ENCODE measurements at regions not wholly inside any gene's neighbourhood (a gene's known extent, or its start where the extent isn't known, plus 50 kb on each side); places are given as distances from the start of the nearest gene placed in this dataset.
"Not testable (repeated sequence)": the region's sequence is repeated elsewhere in the genome, so short reads cannot be mapped to it uniquely, and the experiment has no call there.

DNA sequence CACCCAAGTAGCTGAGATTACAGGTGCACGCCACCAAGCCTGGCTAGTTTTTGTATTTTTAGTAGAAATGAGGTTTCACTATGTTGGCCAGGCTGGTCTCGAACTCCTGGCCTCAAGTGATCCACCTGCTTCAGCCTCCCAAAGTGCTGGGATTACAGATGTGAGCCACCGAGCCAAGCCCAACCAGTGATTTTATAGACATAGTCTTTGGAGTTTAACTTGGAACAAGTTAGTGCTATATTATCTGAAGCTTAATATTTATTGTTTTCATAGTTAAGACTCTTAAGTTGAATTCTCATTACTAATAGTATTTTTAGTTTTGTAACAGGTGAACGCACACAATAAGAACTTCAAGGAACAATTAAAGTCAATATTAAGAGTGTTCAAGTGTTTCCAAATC, 122.1 kb downstream of the SPAG6 start:
- DNase-seq (ENCODE audit: low spot score): not testable (repeated sequence)

DNA sequence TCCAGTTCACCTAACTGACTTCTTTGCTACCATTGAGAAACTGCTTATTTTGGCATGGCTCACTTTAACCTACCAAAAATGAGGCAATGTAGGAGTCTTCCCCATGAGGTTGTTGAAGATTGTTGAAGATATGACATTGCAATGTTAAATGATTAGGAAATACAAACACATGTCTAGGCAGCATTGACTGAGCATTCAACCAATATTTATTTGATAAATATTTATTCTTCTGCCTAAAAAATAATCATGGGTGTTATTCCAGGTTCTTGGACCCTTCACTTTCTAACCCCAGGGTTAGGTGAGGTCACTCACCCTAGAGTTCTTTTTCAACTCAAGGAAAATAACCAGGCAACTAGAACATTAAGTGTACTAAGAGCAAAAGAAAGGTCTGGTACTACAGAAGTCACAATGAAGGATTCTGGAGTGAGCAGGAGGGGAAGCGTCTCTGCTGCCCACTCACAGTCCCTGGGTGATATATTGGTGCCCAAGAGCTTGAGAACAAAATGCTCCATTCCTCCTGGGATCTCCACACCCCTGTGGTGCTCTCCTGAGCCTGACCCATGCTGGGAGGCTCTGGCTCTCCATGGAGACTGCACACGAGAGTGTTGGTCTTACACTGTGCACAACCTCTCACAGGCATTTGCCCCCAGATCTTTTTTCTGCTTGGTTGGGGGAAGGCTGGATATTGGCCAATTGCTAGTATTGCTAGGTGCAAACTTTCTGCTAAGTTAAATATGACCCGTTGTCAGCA, 123.4 kb downstream of the SPAG6 start:
- no peak for DNase-seq (ENCODE audit: low spot score)

DNA sequence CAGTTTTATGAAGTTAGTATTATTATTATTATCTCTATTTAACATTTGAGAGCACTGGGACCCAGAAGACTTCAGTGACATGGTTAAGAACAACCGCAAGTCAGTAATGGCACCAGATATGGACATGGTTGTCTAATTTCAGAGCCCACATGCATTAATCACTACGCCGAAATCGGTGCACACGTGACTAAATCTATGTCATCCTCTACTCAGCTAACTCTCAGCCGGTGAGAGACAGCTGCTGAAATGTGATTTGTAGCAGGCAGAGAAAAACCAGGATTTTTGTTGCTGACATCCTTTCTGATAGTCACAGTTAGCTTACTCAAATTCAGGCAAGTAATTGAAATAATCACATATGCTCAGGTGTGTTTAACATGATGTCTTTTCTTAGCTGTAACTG, 127.7 kb downstream of the SPAG6 start:
- no peak for DNase-seq (ENCODE audit: low spot score)

DNA sequence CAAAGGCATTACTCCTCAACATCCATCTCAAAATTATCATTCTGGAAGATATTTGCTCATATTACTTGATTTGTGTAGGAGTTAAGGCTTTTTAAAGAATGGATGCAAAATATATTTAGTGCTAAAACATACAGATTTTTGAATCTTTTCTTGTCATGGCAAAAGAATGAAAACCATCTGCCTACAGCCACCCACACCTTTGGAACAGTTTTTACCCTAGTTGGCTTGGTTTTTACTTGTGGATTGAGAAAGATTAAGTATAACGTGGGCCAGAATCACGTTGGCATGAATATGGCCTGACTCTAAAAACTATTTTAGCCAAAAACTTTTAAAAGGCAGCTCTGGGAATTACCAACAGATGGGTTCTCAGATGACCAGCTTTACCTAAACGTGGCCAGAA, 128.2 kb downstream of the SPAG6 start:
- DNase-seq (ENCODE audit: low spot score): no peak

DNA sequence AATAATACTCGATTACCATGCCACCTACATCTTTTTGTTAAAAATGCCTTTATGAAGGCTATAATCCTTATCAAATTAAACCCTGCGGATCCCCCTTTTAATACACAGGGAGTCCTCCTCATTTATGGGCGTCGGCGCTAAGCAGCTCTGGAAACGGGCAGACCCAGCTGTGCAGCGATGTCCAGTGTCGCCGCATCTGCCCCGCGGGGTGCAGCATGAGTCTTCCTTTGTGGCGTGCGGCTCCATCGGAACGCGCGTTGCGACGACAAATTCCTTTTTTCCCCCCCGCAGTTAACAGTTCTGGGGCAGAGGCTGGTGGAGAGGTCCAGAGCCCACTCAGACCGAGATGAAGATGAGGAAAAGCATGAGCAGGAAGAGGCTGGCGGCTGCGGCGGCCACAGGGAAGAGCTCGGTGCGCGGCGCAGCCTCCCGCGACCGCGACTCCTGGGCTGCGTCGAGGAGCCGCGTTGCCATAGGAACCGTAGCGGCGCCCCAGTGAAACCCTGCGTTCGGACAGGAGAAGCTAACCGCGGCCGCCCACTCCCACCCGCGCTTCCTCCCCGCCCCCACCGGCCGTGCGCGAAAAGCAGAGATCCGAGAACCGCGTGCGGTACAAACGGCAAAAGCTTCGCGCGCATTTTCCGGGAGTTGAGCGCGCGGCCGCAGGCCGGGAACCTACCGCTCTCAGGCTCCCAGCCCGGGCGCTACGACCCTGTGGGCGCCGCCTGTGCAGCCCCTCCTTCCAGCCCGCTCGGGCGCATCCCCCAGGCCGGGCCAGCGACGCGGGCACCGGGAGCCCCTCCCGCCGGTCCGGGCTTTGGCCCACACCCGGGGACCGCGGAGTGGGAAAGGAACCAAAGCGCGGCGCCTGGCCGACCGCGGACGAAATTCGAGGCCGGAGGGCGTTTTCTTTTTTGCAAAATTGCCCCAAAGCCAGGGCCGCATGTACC, 130.6 kb downstream of the SPAG6 start:
- peak; percentile 63 for DNase-seq (ENCODE audit: low spot score)

DNA sequence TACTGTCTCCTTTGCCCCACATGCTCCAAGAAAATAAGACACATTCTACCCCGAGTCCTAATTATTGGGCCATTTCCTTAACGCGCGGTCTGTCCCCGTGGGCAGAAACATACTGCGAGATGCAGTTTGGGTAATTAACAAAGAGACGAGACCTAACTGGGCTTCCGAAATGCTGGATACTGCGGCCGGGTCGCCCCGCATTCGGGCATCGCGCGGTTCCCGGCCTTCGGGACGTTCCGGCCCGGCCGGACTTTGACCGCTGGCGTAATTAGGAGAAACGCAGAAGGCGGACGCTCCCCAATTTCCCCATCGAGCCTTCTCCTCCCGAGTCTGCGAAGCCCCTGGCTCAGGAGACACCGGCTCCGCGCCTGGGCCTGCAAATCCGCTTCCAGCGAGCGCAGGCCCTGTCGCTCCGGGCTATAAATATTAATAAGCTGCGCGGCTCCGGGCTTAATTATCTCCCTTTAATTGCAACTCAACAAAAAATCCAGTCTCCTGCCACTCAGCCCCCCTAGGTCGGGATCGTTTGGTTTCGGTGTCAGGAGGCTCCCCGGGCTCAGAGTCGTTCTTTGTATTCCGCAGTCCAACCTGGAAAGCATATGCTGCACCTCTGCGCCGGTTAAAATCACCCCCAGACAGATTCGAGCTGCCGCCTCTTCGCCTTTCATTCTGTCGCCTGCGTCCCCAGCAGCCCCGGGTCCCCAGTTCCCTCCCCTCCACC, 131.5 kb downstream of the SPAG6 start:
- DNase-seq (ENCODE audit: low spot score): no peak

DNA sequence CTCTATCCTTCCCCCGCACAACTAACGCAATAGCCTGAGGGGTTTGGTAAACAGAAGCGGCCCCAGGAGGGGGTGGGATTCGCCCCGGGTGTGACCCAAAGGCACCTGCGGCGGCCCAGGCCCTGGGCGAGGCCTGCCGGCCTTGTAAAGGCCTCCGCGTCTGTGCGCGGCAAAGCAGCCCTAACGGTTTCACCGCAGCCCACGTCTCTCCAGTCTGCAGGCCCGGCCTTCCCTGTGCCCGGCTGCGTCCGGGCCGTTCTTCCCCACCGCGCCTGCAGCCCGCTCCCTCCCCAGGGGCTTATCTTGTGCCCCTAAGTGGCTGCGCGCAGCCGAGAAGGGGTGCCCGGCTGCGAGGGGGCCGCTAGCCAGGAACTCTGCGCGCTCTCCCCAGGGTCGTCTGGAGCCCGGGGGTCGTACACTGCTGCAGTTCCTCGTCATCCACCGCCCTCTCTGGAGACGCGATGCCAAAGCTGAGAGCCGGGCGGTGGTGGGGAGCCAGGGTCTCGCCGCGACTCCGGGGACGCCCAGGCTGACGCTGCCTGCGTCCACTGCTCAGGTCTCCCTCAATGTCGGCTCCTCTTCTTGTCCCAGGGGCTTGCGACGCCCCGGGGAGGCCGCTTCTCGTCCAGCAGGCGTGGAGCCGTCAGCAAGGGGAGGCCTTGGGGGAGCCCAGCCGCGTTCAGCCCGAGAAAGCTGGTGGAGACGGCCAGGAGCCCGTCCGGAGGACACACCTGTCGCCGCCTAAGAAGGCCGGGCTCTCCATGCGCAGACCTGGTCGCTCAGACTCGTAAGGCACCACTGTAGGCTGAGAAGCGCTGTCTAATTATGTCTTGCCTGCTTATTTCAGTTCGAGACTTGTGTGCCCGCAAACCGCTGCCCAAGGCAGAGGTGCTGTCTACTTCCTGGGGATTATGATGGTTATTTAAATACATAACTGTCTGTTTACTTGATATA, 132.3 kb downstream of the SPAG6 start:
- no peak for DNase-seq (ENCODE audit: low spot score)

DNA sequence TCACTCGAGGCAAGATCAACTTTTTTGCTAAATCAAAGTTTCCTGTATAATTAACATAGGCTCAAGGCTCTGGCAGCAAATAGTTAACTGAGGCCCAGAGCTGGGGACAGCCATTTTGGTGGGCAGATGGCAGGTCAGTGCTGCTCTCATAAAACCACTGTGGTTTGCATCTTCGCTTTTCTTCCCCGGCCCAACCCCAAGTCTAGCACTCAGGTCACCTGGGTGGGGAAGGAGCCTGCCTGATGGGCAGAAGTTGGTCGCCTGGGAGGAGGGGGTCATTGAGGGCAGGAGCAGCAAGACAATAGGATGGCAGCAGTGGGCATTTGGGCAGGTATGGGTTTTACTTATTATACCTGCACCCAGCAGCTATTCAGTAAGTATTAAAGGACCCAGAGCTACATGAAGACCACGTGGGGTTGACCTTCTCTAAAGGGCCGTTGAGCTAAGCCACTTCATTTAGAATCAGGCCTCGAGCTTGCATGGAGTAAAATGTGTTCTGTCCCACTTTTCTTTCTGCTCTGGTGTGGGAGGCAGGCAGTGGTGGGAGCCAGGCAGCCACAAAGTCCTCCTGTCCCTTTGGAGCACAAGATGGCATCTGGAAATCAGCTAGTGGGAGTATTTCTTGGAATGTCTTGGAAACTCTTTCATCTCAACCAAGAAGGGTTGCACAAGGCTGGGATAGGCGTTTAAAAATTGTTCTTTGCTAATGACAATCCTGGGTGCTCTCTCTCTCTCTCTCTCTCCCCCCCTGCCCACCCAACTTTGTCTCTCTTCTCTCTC, 133.4 kb downstream of the SPAG6 start:
- no peak for DNase-seq (ENCODE audit: low spot score)

DNA sequence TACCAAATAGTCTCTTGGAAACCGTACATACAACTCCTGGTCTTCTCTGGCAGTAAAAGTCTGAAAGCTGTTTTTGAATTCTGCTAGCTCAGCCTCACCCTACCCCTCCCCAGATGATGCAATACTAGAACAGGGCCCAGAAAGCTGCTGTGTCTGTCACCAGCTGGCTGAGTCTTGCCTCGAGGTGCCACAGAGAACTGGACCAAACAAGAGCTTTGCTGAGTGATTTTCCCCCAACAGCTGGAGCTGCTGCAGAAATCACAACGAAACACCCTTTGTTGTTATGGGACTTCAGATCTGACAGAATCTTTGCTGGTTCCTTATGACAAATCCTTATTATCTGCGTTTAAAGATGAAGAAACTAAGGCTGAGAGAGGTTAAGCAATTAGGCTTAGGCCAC, 134.1 kb downstream of the SPAG6 start:
- peak; percentile 93 for DNase-seq (ENCODE audit: low spot score)

DNA sequence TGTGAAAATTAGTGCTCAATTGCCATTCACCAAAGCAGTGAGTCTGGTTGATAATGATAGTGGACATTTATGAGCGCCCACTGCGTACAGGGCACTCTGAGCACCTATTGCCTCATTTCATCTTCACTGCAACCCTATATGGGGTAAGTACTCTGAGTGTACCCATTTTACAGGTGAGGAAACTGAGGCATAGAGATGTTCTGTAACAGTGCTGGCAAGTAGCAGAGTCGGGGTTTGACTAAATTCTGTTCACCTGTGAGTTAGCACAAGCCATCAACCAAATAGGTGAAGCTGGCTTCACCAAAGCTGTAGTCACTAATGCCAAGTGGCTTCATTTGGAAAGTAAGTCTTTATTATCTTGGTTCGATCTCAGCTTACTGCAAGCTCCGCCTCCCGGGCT, 135.8 kb downstream of the SPAG6 start:
- no peak for DNase-seq (ENCODE audit: low spot score)

DNA sequence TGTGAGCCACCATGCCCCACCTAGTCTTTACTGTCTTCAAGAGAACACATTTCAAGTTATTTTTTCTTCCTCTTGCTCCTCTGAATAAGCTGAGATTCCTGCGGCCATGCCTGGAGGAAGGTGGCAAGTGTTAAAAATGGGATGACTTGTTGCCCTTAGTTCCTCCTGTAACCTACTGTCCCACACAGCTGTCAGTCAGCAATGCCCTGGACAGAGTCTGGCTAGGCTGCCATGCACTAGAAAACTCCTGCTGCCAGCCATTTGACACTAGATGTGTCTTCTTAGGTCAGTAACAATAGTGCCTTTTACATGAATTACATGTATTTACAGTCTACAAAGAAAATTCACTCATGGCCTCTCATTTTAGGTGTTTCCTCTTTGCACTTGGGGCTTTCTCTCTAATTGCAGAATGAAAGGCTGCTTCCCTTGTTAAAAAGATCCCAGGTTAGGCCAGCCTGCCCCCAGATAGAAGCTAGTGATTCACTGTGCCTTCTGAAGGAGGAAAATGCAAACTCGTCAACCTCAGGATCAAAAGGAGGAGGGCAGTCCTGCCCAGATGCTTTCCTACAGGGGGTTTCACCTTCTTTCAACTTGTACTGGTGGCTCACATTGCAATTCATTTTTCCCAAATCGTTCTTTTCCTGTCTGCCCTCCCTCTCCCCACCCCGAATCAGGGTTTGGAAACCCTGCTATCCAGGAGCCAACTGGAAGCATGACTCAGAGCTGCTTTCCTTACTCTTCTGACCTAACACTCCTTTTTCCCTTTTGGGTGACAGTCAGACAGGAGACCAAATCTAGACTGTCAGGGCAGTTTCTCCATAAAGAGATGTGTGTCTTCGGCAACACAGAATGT, 136.6 kb downstream of the SPAG6 start:
- DNase-seq (ENCODE audit: low spot score): no peak

DNA sequence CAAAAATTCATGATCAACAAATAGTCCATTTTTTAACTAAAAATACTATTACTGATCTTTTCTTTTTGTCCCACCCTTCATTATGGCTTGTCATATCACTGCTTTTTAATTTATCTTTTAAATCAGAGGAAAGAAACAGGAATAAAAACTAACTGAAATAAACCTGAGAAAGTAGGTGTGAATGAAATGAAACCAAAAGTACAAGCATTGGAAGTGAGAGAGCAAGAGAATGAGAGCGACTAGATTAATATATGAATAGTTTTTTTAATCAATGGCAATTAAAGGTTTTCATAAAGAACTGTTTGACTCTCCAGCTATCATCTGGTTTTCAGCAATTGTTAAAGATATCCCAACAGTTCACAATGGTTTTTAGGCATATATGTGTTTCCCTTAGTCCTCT, 137.8 kb downstream of the SPAG6 start:
- no peak for DNase-seq (ENCODE audit: low spot score)

All from globus pallidus (tissue), 1 donor.